K562 (cell line): ENCODE measurements at regions not wholly inside any gene's neighbourhood (a gene's known extent, or its start where the extent isn't known, plus 50 kb on each side); places are given as distances from the start of the nearest gene placed in this dataset.

Experiments
- ATAC-seq: fragments of 200-7000 bp; cut with Tn5 transposase; 3 replicates; pipeline ENCODE4 v1.9.1; 2020; ENCODE audit warnings: moderate library complexity
- BruUV-seq: library from RNA; stranded (reverse); fragments of 400-500 nt; replicated peaks from 2 replicates; lab custom pipeline; 2021; lab: Mats Ljungman, UMichigan
- CTCF ChIA-PET: fragments of 300-600 bp; formaldehyde crosslinking; extraction: SDS; loops from one replicate; lab custom pipeline; 2021; ENCODE audit warnings: low intra/inter-chr PET ratio; lab: Yijun Ruan, JAX
- POLR2A ChIA-PET: fragments of 300-600, 350-650 bp; sonication (Branson Sonifier 250); formaldehyde crosslinking; extraction: SDS; loops from one replicate; lab custom pipeline; 2021; ENCODE audit warnings: antibody characterized with exemption, inconsistent platforms; lab: Yijun Ruan, JAX
- DNase-seq, 4 experiments: peaks; one replicate each; pipeline versions ENCODE4 v3.0.0 to v3.0.0-alpha.2; 2011 to 2018; ENCODE audit warnings: low spot score in 3 of 4, mixed read lengths in 3 of 4; ENCODE audit errors: extremely low read depth in 1 of 4
- FAIRE-seq: peaks from 2 replicates; lab custom pipeline; 2011; peaks lifted over from hg19 to GRCh38; lab: Jason Lieb, UNC
- H2AFZ ChIP-seq: 2 replicates; pipeline ENCODE4 v1.6.0; 2011; ENCODE audit warnings: low read depth, low read length, control low read depth, inconsistent platforms
- H3K27ac ChIP-seq: fragments of 200-600 bp; 3 replicates; pipeline ENCODE4 v1.8.0; 2011; ENCODE audit warnings: low read depth, mild to moderate bottlenecking, control low read depth, inconsistent platforms, low read length, moderate library complexity, mixed read lengths; ENCODE audit errors: extremely low read depth
- H3K27me3 ChIP-seq, 2 experiments: fragments of 300-600 bp in 1 of 2; 2 replicates in 1 of 2; 3 replicates in 1 of 2; pipeline versions ENCODE4 v1.6.0 to v1.8.0; 2011; ENCODE audit warnings: inconsistent platforms in 2 of 2, low read length in 2 of 2, mild to moderate bottlenecking in 1 of 2, mixed read lengths in 1 of 2, moderate library complexity in 1 of 2; ENCODE audit not compliant: control insufficient read depth in 2 of 2, insufficient read depth in 2 of 2
- H3K36me3 ChIP-seq: fragments of 300-600 bp; 3 replicates; pipeline ENCODE4 v1.8.0; 2011; ENCODE audit warnings: mild to moderate bottlenecking, low read length, inconsistent platforms; ENCODE audit not compliant: control insufficient read depth, insufficient read depth
- H3K4me1 ChIP-seq, 2 experiments: fragments of 200-600 bp in 1 of 2; replicated peaks in 1 of 2; 2 replicates in 1 of 2; 3 replicates in 1 of 2; pipeline versions ENCODE4 v1.5.1 to v1.8.0; 2011; ENCODE audit warnings: inconsistent platforms in 2 of 2, low read length in 2 of 2, mild to moderate bottlenecking in 1 of 2, mixed read lengths in 1 of 2, moderate library complexity in 1 of 2; ENCODE audit not compliant: control insufficient read depth in 2 of 2, insufficient read depth in 2 of 2
- H3K4me2 ChIP-seq: 2 replicates; pipeline ENCODE4 v1.6.1; 2011; ENCODE audit warnings: low read length, control low read depth, inconsistent platforms, mixed read lengths; ENCODE audit not compliant: insufficient read depth
- H3K4me3 ChIP-seq: fragments of 200-600 bp; sonication (generic), shearing (Covaris generic); 2 replicates; pipeline ENCODE4 v1.5.1; 2016; ENCODE audit warnings: control low read depth, inconsistent platforms
- H3K79me2 ChIP-seq: fragments of 200-600 bp; 3 replicates; pipeline ENCODE4 v1.8.0; 2011; ENCODE audit warnings: low read length, inconsistent platforms; ENCODE audit not compliant: control insufficient read depth, insufficient read depth
- H3K9ac ChIP-seq, 2 experiments: 2 replicates each; pipeline versions ENCODE4 v1.6.0 to v1.6.1; 2011; ENCODE audit warnings: low read depth in 2 of 2, low read length in 2 of 2, control low read depth in 1 of 2, inconsistent platforms in 1 of 2, mild to moderate bottlenecking in 1 of 2, mixed read lengths in 1 of 2; ENCODE audit not compliant: insufficient read depth in 1 of 2
- H3K9me1 ChIP-seq: one replicate; pipeline ENCODE4 v1.6.0; 2011; ENCODE audit warnings: inconsistent platforms, mild to moderate bottlenecking, low read length, moderate library complexity; ENCODE audit not compliant: control insufficient read depth, insufficient read depth
- H3K9me3 ChIP-seq: replicated peaks from 2 replicates; pipeline ENCODE4 v1.5.1; 2011; ENCODE audit warnings: low read depth, low read length, inconsistent platforms; ENCODE audit not compliant: control insufficient read depth, insufficient read depth
- H4K20me1 ChIP-seq: replicated peaks from 2 replicates; pipeline ENCODE4 v1.6.1; 2011; ENCODE audit warnings: low read length, inconsistent platforms, mixed read lengths; ENCODE audit not compliant: control insufficient read depth, insufficient read depth
- C11orf30 ChIP-seq: fragments of 450-650 bp; IDR thresholded peaks from 2 replicates; pipeline ENCODE4 v1.6.1; 2016; ENCODE audit warnings: low read depth, mild to moderate bottlenecking
- CBFA2T2 ChIP-seq: fragments of 450-650 bp; conservative IDR thresholded peaks from 2 replicates; pipeline ENCODE4 v1.6.1; 2017; ENCODE audit warnings: mild to moderate bottlenecking
- CBFA2T3 ChIP-seq: fragments of 450-650 bp; IDR thresholded peaks from 2 replicates; pipeline ENCODE4 v1.6.1; 2017
- HDAC6 ChIP-seq: IDR thresholded peaks from 2 replicates; pipeline ENCODE4 v1.6.1; 2012; ENCODE audit warnings: low read depth, mild to moderate bottlenecking, control low read depth, inconsistent platforms, low read length, moderate library complexity
- HEY1 ChIP-seq: fragments of 250-450 bp; sonication (Bioruptor Pico); IDR thresholded peaks from 2 replicates; pipeline ENCODE4 v1.5.0; 2020; ENCODE audit warnings: mild to moderate bottlenecking, moderate library complexity, borderline replicate concordance
- IRF2 ChIP-seq: sonication (generic); formaldehyde crosslinking; IDR thresholded peaks from 2 replicates; pipeline ENCODE4 v1.8.1; 2022; ENCODE audit warnings: mild to moderate bottlenecking, missing genetic modification reagents
- MBD2 ChIP-seq: sonication (generic); IDR thresholded peaks from 2 replicates; pipeline ENCODE4 v1.6.1; 2016; ENCODE audit warnings: low read depth, borderline replicate concordance
- MEF2A ChIP-seq: IDR thresholded peaks from 2 replicates; pipeline ENCODE4 v1.6.1; 2011; ENCODE audit warnings: low read depth, mild to moderate bottlenecking, low read length, moderate library complexity; ENCODE audit not compliant: control insufficient read depth
- NR2C2 ChIP-seq, 2 experiments: fragments of 200-800 bp in 1 of 2; sonication (Bioruptor generic) in 1 of 2; sonication (generic) in 1 of 2; formaldehyde crosslinking in 1 of 2; IDR thresholded peaks; 2 replicates each; pipeline versions ENCODE4 v1.6.1 to v1.8.0; 2016 to 2022; ENCODE audit warnings: mild to moderate bottlenecking in 1 of 2, missing compliant biosample characterization in 1 of 2, missing genetic modification characterization in 1 of 2, missing genetic modification reagents in 1 of 2
- SMARCA5 ChIP-seq: fragments of 450-650 bp; IDR thresholded peaks from 2 replicates; pipeline ENCODE4 v1.6.1; 2016
- TAF9B ChIP-seq: fragments of 450-650 bp; IDR thresholded peaks from 2 replicates; pipeline ENCODE4 v1.6.1; 2018; ENCODE audit warnings: mild to moderate bottlenecking; ENCODE audit not compliant: partially characterized antibody
- ZNF134 ChIP-seq: fragments of 250-450 bp; sonication (Bioruptor Pico); conservative IDR thresholded peaks from 2 replicates; pipeline ENCODE4 v1.4.0; 2020
- ZNF766 ChIP-seq: fragments of 200-800 bp; sonication (Bioruptor generic); conservative IDR thresholded peaks from 2 replicates; pipeline ENCODE4 v1.6.1; 2016; ENCODE audit warnings: missing genetic modification characterization, missing compliant biosample characterization
- WGBS: fragments of 100-300 bp; shearing (Covaris generic); methylation state at CpG from one replicate; pipeline ENCODE4 v1.1.6; 2016; ENCODE audit warnings: low coverage, mixed read lengths; ENCODE audit not compliant: insufficient coverage; ENCODE audit errors: missing lambda C conversion rate; 5-methylcytosine and 5-hydroxymethylcytosine counted together
- in situ Hi-C: fragments of 300-500 bp; cut with MboI; formaldehyde crosslinking; loops from 4 replicates; pipeline ENCODE4 v1.15.0; 2018; ENCODE audit warnings: inconsistent platforms, mixed read lengths
- intact Hi-C: fragments of 100-400 bp; cut with micrococcal nuclease; formaldehyde crosslinking; loops from 2 replicates; pipeline ENCODE4 v1.14.2; 2022
- TF ChIP-seq, protein P1 (sequence below): fragments of 250-450 bp; sonication (Bioruptor Pico); IDR thresholded peaks from 2 replicates; pipeline ENCODE4 v1.6.1; 2021; ENCODE audit warnings: mild to moderate bottlenecking
- TF ChIP-seq, protein P2 (sequence below): fragments of 250-450 bp; sonication (Bioruptor Pico); IDR thresholded peaks from 2 replicates; pipeline ENCODE4 v1.4.0; 2020; ENCODE audit warnings: mild to moderate bottlenecking, moderate library complexity

DNA sequence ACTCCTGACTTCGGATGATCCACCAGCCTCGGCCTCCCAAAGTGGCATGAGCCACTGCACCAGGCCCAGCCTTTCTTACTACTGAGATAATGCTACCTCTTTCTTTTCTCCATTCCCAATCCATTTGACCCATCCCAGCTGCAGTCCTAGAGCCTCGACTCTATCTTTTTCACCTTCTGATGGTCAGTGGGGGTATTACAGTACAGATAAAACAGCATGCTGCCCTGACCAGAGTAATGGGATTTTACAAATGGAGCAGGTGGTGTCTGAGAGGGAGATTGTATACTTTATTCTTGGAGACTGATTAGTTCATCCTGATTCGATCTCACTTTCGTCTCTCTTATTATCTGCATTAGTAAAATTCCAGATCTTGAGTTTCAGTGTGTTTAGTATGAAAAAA is 238.6 kb upstream of the TNP1 start:
- Histone ChIP-seq H3K9ac (no peak overlapping the region), H3K9me3 (no peaks in the 10 kb centered on the region), H3K27me3 (no peaks in the 10 kb centered on the region), H3K4me2 (no peak overlapping the region), H4K20me1 (no peaks in the 10 kb centered on the region), H3K79me2 (no peaks in the 10 kb centered on the region), H3K36me3 (no peaks in the 10 kb centered on the region), H2AFZ (no peak overlapping the region), H3K4me1 (peaks cover 8 to 23% of the 10 kb centered on the region in 2 experiments; a peak in 4 of 5 replicates), H3K9me1 (no peaks in the 10 kb centered on the region), H3K4me3 (no peak overlapping the region), H3K27ac (no peak overlapping the region)
- no peak for FAIRE-seq
- DNase-seq = no peak
- WGBS = 43% methylated on average over 5 of the region's 5 CpGs
- intact Hi-C loops = no loop called here
- POLR2A ChIA-PET = no interaction called here
- CTCF ChIA-PET = no interaction called here
- BruUV-seq = no TSS peak
- in situ Hi-C loops = no loop called here
- 0 out of 2 replicates have a peak, but pooled peaks have one; percentile 27 for TF ChIP-seq CBFA2T2
- no peak for TF ChIP-seq ZNF766
- TF ChIP-seq CBFA2T3 = peak; percentile 50
- peak; percentile 72 for ATAC-seq

DNA sequence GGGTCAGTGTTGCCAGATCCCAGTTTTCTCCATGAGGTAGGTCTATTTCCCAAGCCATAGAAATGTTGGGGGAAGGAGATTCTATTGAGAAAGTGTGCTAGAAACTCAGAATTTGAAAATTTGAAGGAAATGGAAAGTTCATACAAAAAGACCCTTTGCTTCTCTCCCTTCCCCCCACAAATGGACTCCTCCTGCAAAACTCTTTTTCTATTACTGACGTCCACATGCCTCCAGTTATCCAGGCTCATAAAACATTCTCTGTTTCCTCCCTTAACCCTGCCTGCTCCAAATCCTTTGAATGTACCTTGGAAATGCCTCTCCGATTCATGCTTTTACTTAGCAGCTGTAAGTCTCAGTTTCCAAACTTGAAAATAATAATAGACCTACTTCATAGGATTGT is 237.5 kb upstream of the TNP1 start:
- ATAC-seq (no peak), DNase-seq (no peak), FAIRE-seq (no peak)
- no peak for TF ChIP-seq MBD2
- TF ChIP-seq HDAC6 = no peak
- no peak for TF ChIP-seq HEY1 (CRISPR knock-in tag)
- TF ChIP-seq, protein P1, sequence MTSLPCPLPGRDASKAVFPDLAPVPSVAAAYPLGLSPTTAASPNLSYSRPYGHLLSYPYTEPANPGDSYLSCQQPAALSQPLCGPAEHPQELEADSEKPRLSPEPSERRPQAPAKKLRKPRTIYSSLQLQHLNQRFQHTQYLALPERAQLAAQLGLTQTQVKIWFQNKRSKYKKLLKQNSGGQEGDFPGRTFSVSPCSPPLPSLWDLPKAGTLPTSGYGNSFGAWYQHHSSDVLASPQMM = no peak
- TF ChIP-seq MEF2A = no peak
- TF ChIP-seq C11orf30 = no peak
- no peak for TF ChIP-seq IRF2 (CRISPR knock-in tag)
- TF ChIP-seq NR2C2 (CRISPR knock-in tag; IDR thresholded peaks at IDR 0.05) = no peak
- TF ChIP-seq NR2C2 (tag; IDR thresholded peaks at IDR 0.05) = no peak
- TF ChIP-seq, protein P2, sequence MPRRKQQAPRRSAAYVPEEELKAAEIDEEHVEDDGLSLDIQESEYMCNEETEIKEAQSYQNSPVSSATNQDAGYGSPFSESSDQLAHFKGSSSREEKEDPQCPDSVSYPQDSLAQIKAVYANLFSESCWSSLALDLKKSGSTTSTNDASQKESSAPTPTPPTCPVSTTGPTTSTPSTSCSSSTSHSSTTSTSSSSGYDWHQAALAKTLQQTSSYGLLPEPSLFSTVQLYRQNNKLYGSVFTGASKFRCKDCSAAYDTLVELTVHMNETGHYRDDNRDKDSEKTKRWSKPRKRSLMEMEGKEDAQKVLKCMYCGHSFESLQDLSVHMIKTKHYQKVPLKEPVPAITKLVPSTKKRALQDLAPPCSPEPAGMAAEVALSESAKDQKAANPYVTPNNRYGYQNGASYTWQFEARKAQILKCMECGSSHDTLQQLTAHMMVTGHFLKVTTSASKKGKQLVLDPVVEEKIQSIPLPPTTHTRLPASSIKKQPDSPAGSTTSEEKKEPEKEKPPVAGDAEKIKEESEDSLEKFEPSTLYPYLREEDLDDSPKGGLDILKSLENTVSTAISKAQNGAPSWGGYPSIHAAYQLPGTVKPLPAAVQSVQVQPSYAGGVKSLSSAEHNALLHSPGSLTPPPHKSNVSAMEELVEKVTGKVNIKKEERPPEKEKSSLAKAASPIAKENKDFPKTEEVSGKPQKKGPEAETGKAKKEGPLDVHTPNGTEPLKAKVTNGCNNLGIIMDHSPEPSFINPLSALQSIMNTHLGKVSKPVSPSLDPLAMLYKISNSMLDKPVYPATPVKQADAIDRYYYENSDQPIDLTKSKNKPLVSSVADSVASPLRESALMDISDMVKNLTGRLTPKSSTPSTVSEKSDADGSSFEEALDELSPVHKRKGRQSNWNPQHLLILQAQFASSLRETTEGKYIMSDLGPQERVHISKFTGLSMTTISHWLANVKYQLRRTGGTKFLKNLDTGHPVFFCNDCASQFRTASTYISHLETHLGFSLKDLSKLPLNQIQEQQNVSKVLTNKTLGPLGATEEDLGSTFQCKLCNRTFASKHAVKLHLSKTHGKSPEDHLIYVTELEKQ (CRISPR knock-in tag) = no peak
- no peak for TF ChIP-seq SMARCA5
- no peak for TF ChIP-seq TAF9B
- no peak for TF ChIP-seq ZNF134 (CRISPR knock-in tag)
- no peaks in the 10 kb centered on the region for H3K27me3 ChIP-seq
- intact Hi-C loops = no loop called here
- H3K79me2 ChIP-seq = no peaks in the 10 kb centered on the region
- in situ Hi-C loops = no loop called here
- no peak overlapping the region for H3K27ac ChIP-seq
- no peak overlapping the region for H2AFZ ChIP-seq
- H3K9me3 ChIP-seq = no peaks in the 10 kb centered on the region
- no peaks in the 10 kb centered on the region for H4K20me1 ChIP-seq
- WGBS = 79% methylated on average over 2 of the region's 2 CpGs
- H3K4me1 ChIP-seq = peaks cover 13 to 30% of the 10 kb centered on the region in 2 experiments
- H3K4me3 ChIP-seq = no peak overlapping the region
- no peak overlapping the region for H3K4me2 ChIP-seq
- no peaks in the 10 kb centered on the region for H3K9me1 ChIP-seq
- ChIA-PET POLR2A (no interaction called here), CTCF (no interaction called here)
- H3K9ac ChIP-seq = no peak overlapping the region
- no TSS peak for BruUV-seq
- no peaks in the 10 kb centered on the region for H3K36me3 ChIP-seq
